ENCODE measurements at regions not wholly inside any gene's neighbourhood (a gene's known extent, or its start where the extent isn't known, plus 50 kb on each side); places are given as distances from the start of the nearest gene placed in this dataset.

DNA sequence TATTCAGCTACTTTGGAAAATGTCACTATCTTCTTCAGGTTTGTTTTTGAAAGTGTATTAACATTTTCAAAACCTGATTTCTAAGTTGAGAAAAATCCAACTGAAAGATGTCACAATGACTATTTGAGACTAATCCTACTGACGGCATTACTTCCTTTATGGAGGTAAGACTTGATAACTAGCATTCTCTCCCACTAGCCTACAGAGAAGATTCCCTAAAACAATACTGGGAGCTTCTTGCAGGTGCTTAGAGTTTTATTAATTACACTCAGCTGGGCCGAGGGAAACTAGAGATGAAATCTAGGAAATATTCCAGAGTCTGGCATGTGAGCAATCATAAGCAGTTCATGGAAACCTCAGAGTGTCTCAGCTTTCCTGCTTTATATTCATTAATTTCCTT, 114.0 kb downstream of the LCA5 start:
- no peak overlapping the region for H3K27ac Mint-ChIP-seq
- CTCF ChIA-PET: no interaction called here
- peaks cover 21% of the 10 kb centered on the region for H3K27me3 Mint-ChIP-seq (ENCODE audit: low read depth)
- TF ChIP-seq ZNF532 (CRISPR knock-in tag; IDR thresholded peaks at IDR 0.05; ENCODE audit: borderline replicate concordance) (no peak), FOXJ3 (CRISPR knock-in tag; IDR thresholded peaks at IDR 0.05; ENCODE audit: borderline replicate concordance) (no peak), ZNF121 (CRISPR knock-in tag; IDR thresholded peaks at IDR 0.05) (no peak), ZNF512 (CRISPR knock-in tag; IDR thresholded peaks at IDR 0.05; ENCODE audit: borderline replicate concordance) (no peak), RORB (CRISPR knock-in tag; IDR thresholded peaks at IDR 0.05) (no peak), ZNF263 (CRISPR knock-in tag; IDR thresholded peaks at IDR 0.05; ENCODE audit: low read depth) (no peak), FOXP4 (CRISPR knock-in tag; IDR thresholded peaks at IDR 0.05) (no peak), GABPB1 (CRISPR knock-in tag; IDR thresholded peaks at IDR 0.05) (no peak), ZNF416 (CRISPR knock-in tag; IDR thresholded peaks at IDR 0.05) (no peak), USF1 (CRISPR knock-in tag; IDR thresholded peaks at IDR 0.05) (no peak), NFATC4 (CRISPR knock-in tag; IDR thresholded peaks at IDR 0.05) (no peak), ELF4 (CRISPR knock-in tag; IDR thresholded peaks at IDR 0.05; ENCODE audit: low read depth) (no peak), SMAD4 (CRISPR knock-in tag; IDR thresholded peaks at IDR 0.05) (no peak), ZNF317 (CRISPR knock-in tag; IDR thresholded peaks at IDR 0.05; ENCODE audit: borderline replicate concordance, low read depth) (no peak), ESRRA (CRISPR knock-in tag; IDR thresholded peaks at IDR 0.05; ENCODE audit: borderline replicate concordance) (no peak), JUN (CRISPR knock-in tag; IDR thresholded peaks at IDR 0.05) (no peak)
- TF ChIP-seq, protein P1, sequence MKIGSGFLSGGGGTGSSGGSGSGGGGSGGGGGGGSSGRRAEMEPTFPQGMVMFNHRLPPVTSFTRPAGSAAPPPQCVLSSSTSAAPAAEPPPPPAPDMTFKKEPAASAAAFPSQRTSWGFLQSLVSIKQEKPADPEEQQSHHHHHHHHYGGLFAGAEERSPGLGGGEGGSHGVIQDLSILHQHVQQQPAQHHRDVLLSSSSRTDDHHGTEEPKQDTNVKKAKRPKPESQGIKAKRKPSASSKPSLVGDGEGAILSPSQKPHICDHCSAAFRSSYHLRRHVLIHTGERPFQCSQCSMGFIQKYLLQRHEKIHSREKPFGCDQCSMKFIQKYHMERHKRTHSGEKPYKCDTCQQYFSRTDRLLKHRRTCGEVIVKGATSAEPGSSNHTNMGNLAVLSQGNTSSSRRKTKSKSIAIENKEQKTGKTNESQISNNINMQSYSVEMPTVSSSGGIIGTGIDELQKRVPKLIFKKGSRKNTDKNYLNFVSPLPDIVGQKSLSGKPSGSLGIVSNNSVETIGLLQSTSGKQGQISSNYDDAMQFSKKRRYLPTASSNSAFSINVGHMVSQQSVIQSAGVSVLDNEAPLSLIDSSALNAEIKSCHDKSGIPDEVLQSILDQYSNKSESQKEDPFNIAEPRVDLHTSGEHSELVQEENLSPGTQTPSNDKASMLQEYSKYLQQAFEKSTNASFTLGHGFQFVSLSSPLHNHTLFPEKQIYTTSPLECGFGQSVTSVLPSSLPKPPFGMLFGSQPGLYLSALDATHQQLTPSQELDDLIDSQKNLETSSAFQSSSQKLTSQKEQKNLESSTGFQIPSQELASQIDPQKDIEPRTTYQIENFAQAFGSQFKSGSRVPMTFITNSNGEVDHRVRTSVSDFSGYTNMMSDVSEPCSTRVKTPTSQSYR (CRISPR knock-in tag; IDR thresholded peaks at IDR 0.05): no peak
- no peaks in the 10 kb centered on the region for H3K9me3 Mint-ChIP-seq
- DNase-seq (ENCODE audit: low spot score) (no peak), ATAC-seq (no peak)
- H3K4me3 Mint-ChIP-seq: no peak overlapping the region
- peaks cover 6% of the 10 kb centered on the region for H3K4me1 Mint-ChIP-seq
- POLR2A ChIA-PET: no interaction called here
- no peaks in the 10 kb centered on the region for H3K36me3 Mint-ChIP-seq
